KMS-11 (cell line): ENCODE measurements at regions not wholly inside any gene's neighbourhood (a gene's known extent, or its start where the extent isn't known, plus 50 kb on each side); places are given as distances from the start of the nearest gene placed in this dataset.

ENCODE experiments used
- H2AFZ ChIP-seq: fragments of 200-600 bp; sonication (generic); 2 replicates; pipeline ENCODE4 v1.6.1; 2016; ENCODE audit warnings: antibody characterized with exemption, mixed run types, low read depth
- H3K27ac ChIP-seq: fragments of 200-600 bp; sonication (generic); 2 replicates; pipeline ENCODE4 v1.6.1; 2016; ENCODE audit warnings: mild to moderate bottlenecking, mixed run types
- H3K27me3 ChIP-seq: fragments of 200-600 bp; sonication (generic); 2 replicates; pipeline ENCODE4 v1.6.1; 2017; ENCODE audit warnings: mild to moderate bottlenecking, low read depth, mixed run types, moderate library complexity; ENCODE audit not compliant: insufficient read depth
- H3K36me3 ChIP-seq: fragments of 200-600 bp; sonication (generic); 2 replicates; pipeline ENCODE4 v1.6.1; 2017; ENCODE audit warnings: mild to moderate bottlenecking, mixed run types; ENCODE audit not compliant: insufficient read depth
- H3K4me1 ChIP-seq: fragments of 200-600 bp; sonication (generic); 2 replicates; pipeline ENCODE4 v1.6.1; 2016; ENCODE audit warnings: mild to moderate bottlenecking, low read depth, mixed run types; ENCODE audit not compliant: poor library complexity, severe bottlenecking
- H3K4me2 ChIP-seq: fragments of 200-600 bp; sonication (generic); 2 replicates; pipeline ENCODE4 v1.7.0; 2016; ENCODE audit warnings: mild to moderate bottlenecking, mixed run types
- H3K4me3 ChIP-seq: fragments of 200-600 bp; sonication (generic); IDR thresholded peaks from 2 replicates; pipeline ENCODE4 v1.6.1; 2017; ENCODE audit warnings: low read depth, low read length, mixed read lengths; ENCODE audit not compliant: insufficient read depth
- H3K79me2 ChIP-seq: fragments of 200-600 bp; sonication (generic); 2 replicates; pipeline ENCODE4 v1.6.1; 2016; ENCODE audit warnings: low read depth, mixed run types; ENCODE audit not compliant: insufficient read depth
- H3K9ac ChIP-seq: fragments of 200-600 bp; sonication (generic); 2 replicates; pipeline ENCODE4 v1.6.1; 2016; ENCODE audit warnings: mild to moderate bottlenecking, mixed run types
- H4K20me1 ChIP-seq: fragments of 200-600 bp; sonication (generic); 2 replicates; pipeline ENCODE4 v1.6.1; 2016; ENCODE audit warnings: mild to moderate bottlenecking, mixed run types; ENCODE audit not compliant: insufficient read depth
- TF ChIP-seq, protein P1 (sequence below): fragments of 200-600 bp; sonication (generic); conservative IDR thresholded peaks from 2 replicates; pipeline ENCODE4 v1.6.1; 2017; ENCODE audit warnings: low read depth, mild to moderate bottlenecking, antibody characterized with exemption, low read length, moderate library complexity, mixed read lengths

DNA sequence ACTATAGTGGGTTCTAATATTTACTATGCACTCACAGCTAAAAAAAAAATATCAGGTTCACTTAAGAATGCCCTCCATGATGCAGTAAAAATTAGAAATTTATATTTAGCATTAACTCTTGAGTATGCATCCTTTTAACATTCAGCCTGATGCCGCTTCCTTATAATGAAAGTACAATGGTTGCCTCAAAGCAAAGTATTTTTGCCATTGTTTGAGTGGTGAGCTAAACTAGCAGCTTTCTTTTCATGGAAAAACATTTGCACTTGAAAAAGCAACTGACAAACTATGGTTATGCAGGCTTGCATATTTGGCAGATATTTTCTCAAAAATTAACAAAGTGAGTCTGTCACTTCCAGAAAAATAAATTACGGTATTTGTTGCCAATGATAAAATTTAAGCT is 188.6 kb downstream of the SLC6A15 start:
- no peaks in the 10 kb centered on the region for H3K36me3 ChIP-seq
- H3K4me1 ChIP-seq, result peaks cover 10% of the 10 kb centered on the region
- TF ChIP-seq, protein P1, sequence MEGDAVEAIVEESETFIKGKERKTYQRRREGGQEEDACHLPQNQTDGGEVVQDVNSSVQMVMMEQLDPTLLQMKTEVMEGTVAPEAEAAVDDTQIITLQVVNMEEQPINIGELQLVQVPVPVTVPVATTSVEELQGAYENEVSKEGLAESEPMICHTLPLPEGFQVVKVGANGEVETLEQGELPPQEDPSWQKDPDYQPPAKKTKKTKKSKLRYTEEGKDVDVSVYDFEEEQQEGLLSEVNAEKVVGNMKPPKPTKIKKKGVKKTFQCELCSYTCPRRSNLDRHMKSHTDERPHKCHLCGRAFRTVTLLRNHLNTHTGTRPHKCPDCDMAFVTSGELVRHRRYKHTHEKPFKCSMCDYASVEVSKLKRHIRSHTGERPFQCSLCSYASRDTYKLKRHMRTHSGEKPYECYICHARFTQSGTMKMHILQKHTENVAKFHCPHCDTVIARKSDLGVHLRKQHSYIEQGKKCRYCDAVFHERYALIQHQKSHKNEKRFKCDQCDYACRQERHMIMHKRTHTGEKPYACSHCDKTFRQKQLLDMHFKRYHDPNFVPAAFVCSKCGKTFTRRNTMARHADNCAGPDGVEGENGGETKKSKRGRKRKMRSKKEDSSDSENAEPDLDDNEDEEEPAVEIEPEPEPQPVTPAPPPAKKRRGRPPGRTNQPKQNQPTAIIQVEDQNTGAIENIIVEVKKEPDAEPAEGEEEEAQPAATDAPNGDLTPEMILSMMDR, result no peak
- no peak overlapping the region for H3K4me3 ChIP-seq
- H3K27ac ChIP-seq, result no peak overlapping the region
- no peaks in the 10 kb centered on the region for H4K20me1 ChIP-seq
- H3K79me2 ChIP-seq, result no peaks in the 10 kb centered on the region
- H3K27me3 ChIP-seq, result no peaks in the 10 kb centered on the region
- no peak overlapping the region for H3K4me2 ChIP-seq
- H3K9ac ChIP-seq, result no peak overlapping the region
- no peak overlapping the region for H2AFZ ChIP-seq

DNA sequence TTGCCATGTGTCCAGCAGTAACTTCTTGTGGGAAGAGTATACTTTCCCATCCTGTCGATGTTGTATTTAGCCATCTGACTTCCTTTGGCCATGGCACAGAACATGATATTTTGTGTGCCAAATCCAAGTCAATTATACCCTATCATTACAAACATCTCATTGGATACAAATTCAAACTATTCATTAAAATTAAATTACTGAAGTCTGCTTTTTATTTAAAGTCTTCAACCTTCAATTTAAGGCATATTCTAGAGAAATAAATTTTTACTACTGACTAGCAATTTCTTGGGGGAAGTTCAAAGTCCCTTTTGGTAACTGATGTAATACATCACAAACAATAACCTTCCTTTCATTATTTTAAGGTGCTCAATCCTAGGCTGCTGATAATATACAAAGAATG is 192.6 kb downstream of the SLC6A15 start:
- H2AFZ ChIP-seq, result no peak overlapping the region
- H4K20me1 ChIP-seq, result no peaks in the 10 kb centered on the region
- H3K4me3 ChIP-seq, result no peak overlapping the region
- TF ChIP-seq, protein P1, result no peak
- H3K9ac ChIP-seq, result no peak overlapping the region
- H3K27me3 ChIP-seq, result no peaks in the 10 kb centered on the region
- no peaks in the 10 kb centered on the region for H3K4me1 ChIP-seq
- no peaks in the 10 kb centered on the region for H3K79me2 ChIP-seq
- no peaks in the 10 kb centered on the region for H3K36me3 ChIP-seq
- no peak overlapping the region for H3K4me2 ChIP-seq
- H3K27ac ChIP-seq, result no peak overlapping the region

DNA sequence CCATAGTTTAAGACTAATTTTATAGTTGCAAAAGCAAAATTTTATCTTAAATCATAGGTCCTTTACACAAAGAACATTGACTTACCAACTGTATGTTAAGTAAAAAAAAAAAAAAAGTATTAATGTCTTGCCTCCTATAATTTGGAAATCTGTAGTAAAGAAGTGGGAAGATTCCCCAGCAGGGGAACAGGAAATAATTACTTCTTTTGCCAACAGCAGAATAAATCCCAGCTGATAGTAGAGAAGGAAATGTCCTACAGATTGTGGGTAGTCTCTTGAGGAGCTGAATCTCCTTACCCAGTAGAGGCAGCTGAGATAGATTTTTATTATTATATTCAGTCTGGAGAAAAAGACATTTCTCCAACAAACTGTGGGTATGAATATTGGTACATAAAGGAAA is 193.7 kb downstream of the SLC6A15 start:
- H3K36me3 ChIP-seq, result no peaks in the 10 kb centered on the region
- H3K79me2 ChIP-seq, result no peaks in the 10 kb centered on the region
- no peak overlapping the region for H3K4me2 ChIP-seq
- no peaks in the 10 kb centered on the region for H4K20me1 ChIP-seq
- no peak overlapping the region for H3K9ac ChIP-seq
- no peak overlapping the region for H3K27ac ChIP-seq
- no peak overlapping the region for H3K4me3 ChIP-seq
- TF ChIP-seq, protein P1, result no peak
- no peaks in the 10 kb centered on the region for H3K4me1 ChIP-seq
- no peaks in the 10 kb centered on the region for H3K27me3 ChIP-seq
- no peak overlapping the region for H2AFZ ChIP-seq

DNA sequence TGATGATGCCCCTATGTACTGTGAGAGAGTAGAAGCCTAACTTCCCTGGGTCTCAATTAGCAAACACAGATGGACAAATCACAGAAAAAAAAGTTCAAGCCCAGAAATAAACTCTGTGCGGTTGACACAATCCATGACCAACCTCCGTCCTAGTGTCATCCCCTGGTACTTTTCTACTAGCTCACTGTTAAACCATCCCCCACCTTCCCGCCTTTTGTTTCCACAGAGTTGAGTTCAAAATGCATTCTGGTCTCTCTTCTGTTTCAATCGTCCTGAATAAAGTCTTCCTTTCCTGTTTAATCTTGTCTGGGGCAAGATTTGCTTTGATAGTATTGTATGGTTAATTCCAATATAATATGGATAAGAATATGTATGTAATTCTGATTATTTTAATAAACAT is 199.9 kb downstream of the SLC6A15 start:
- no peaks in the 10 kb centered on the region for H3K36me3 ChIP-seq
- no peaks in the 10 kb centered on the region for H3K79me2 ChIP-seq
- H3K27me3 ChIP-seq, result no peaks in the 10 kb centered on the region
- no peak overlapping the region for H3K4me2 ChIP-seq
- H3K4me1 ChIP-seq, result no peaks in the 10 kb centered on the region
- H3K9ac ChIP-seq, result no peak overlapping the region
- TF ChIP-seq, protein P1, result no peak
- H4K20me1 ChIP-seq, result no peaks in the 10 kb centered on the region
- no peak overlapping the region for H2AFZ ChIP-seq
- H3K4me3 ChIP-seq, result no peak overlapping the region
- H3K27ac ChIP-seq, result no peak overlapping the region

DNA sequence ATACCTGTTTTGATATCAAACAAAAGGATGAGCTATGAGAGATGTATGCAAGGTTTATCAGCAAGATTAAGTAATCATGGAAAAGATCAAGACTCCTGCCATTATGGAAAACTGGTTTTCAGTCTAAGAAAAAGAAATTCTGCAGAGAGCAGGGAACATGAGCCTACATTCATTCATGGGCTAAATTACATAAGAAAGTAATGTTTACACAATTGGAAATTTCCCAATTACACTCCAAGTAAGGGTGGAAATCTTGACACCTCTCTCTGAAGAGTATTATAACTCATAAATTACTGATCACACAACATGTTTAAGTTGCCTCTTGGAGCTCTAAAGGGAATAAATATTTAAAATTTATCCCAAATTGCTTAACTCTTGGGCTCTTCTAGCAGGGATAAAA is 206.2 kb downstream of the SLC6A15 start:
- Histone ChIP-seq H3K36me3 (no peaks in the 10 kb centered on the region), H3K4me2 (no peak overlapping the region), H3K27ac (no peak overlapping the region), H2AFZ (no peak overlapping the region), H3K27me3 (no peaks in the 10 kb centered on the region), H3K79me2 (no peaks in the 10 kb centered on the region), H3K9ac (no peak overlapping the region), H3K4me1 (no peaks in the 10 kb centered on the region), H4K20me1 (no peaks in the 10 kb centered on the region), H3K4me3 (no peak overlapping the region)
- TF ChIP-seq, protein P1, result no peak
